Epithelial cell of proximal tubule (primary cell): ENCODE measurements at regions not wholly inside any gene's neighbourhood (a gene's known extent, or its start where the extent isn't known, plus 50 kb on each side); places are given as distances from the start of the nearest gene placed in this dataset.
"Not testable (repeated sequence)": the region's sequence is repeated elsewhere in the genome, so short reads cannot be mapped to it uniquely, and the experiment has no call there.

Source experiments
- DNase-seq: peaks from one replicate; pipeline ENCODE4 v3.0.0-alpha.2; 2011; ENCODE audit warnings: low read depth
- H3K4me3 ChIP-seq: 2 replicates; pipeline ENCODE4 v1.5.1; 2011; ENCODE audit warnings: low read depth, mild to moderate bottlenecking, low read length
- TF ChIP-seq, protein P1 (sequence below): conservative IDR thresholded peaks from 2 replicates; pipeline ENCODE4 v1.5.1; 2012; ENCODE audit warnings: low read depth, mild to moderate bottlenecking, low read length

DNA sequence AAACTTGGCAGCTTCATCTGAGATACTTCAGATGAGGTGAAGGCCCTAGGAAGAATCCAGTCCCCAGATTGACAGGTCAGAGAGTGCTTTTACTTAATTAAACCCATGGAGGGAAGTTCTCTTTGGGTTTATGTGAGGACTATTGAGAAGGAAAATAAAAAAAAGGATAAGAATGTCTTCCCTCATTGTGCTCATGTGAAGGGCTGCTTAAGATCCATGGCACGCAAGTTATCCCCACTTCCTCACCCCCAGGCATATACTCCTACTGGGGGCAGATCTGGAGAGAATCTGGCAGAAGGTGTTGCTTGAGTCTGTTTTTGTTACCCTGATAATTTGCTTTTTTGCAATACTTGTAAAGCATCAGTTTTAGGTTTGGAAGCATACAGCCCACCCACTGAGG is 322.9 kb upstream of the TFAP2D start:
- TF ChIP-seq, protein P1, sequence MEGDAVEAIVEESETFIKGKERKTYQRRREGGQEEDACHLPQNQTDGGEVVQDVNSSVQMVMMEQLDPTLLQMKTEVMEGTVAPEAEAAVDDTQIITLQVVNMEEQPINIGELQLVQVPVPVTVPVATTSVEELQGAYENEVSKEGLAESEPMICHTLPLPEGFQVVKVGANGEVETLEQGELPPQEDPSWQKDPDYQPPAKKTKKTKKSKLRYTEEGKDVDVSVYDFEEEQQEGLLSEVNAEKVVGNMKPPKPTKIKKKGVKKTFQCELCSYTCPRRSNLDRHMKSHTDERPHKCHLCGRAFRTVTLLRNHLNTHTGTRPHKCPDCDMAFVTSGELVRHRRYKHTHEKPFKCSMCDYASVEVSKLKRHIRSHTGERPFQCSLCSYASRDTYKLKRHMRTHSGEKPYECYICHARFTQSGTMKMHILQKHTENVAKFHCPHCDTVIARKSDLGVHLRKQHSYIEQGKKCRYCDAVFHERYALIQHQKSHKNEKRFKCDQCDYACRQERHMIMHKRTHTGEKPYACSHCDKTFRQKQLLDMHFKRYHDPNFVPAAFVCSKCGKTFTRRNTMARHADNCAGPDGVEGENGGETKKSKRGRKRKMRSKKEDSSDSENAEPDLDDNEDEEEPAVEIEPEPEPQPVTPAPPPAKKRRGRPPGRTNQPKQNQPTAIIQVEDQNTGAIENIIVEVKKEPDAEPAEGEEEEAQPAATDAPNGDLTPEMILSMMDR, result no peak
- H3K4me3 ChIP-seq, result no peak overlapping the region
- DNase-seq, result no peak

DNA sequence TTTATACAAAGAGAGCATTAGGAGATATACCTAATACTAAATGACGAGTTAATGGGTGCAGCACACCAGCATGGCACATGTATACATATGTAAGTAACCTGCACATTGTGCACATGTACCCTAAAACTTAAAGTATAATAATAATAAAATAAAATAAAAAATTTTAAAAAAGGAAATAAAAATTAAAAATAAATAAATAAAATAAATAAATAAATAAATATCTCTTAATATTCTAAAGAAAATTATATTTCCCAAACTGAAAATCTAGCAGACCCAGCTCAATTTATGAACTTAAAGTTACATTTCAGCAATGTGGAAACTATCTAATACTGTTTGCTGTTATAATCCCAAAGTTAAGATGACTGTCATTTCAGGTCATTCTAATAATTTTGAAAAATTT is 319.2 kb upstream of the TFAP2D start:
- not testable (repeated sequence) for DNase-seq

GRCh38 chr6:50404643-50405042 is 308.7 kb upstream of the TFAP2D start:
- H3K4me3 ChIP-seq, result no peak overlapping the region
- TF ChIP-seq, protein P1, result no peak
- DNase-seq, result no peak

More for the DNA sequence above, 319.2 kb upstream of the TFAP2D start:
- not testable (repeated sequence) for H3K4me3 ChIP-seq

GRCh38 chr6:50410579-50410978 is 302.7 kb upstream of the TFAP2D start:
- TF ChIP-seq, protein P1, result no peak
- no peak overlapping the region for H3K4me3 ChIP-seq
- no peak for DNase-seq

DNA sequence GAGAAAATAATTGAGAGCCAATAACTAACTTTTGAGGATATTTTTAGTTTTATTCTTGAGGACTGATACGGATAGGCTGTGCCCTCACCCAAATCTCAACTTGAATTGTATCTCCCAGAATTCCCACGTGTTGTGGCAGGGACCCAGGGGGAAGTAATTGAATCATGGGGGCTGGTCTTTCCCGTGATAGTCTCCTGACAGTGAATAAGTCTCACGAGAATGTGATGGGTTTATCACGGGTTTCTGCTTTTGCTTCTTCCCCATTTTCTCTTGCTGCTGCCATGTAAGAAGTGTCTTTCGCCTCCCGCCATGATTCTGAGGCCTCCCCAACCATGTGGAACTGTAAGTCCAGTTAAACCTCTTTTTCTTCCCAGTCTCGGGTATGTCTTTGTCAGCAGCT is 292.3 kb upstream of the TFAP2D start:
- not testable (repeated sequence) for H3K4me3 ChIP-seq, DNase-seq

GRCh38 chr6:50427267-50427666 is 286.1 kb upstream of the TFAP2D start:
- H3K4me3 ChIP-seq, result no peak overlapping the region
- TF ChIP-seq, protein P1, result no peak
- no peak for DNase-seq

GRCh38 chr6:50437901-50438300 is 275.4 kb upstream of the TFAP2D start:
- no peak for DNase-seq
- TF ChIP-seq, protein P1, result no peak
- no peak overlapping the region for H3K4me3 ChIP-seq

GRCh38 chr6:50442531-50443040 is 270.7 kb upstream of the TFAP2D start:
- TF ChIP-seq, protein P1, result no peak
- DNase-seq, result peak; percentile 100
- no peak overlapping the region for H3K4me3 ChIP-seq
